Lower lobe of right lung (tissue), 2 donors: ENCODE measurements at regions not wholly inside any gene's neighbourhood (a gene's known extent, or its start where the extent isn't known, plus 50 kb on each side); places are given as distances from the start of the nearest gene placed in this dataset.
"Not testable (repeated sequence)": the region's sequence is repeated elsewhere in the genome, so short reads cannot be mapped to it uniquely, and the experiment has no call there.

Source experiments
- ATAC-seq, 2 donors: fragments of 200-7000 bp; cut with Tn5 transposase; one replicate each; pipeline ENCODE4 v1.9.1; 2020 to 2022; ENCODE audit warnings: mild to moderate bottlenecking in 2 of 2, moderate library complexity in 2 of 2
- DNase-seq: peaks from one replicate; pipeline ENCODE4 v3.0.0-alpha.2; 2020
- H3K27ac ChIP-seq: fragments of 200-600 bp; one replicate; pipeline ENCODE4 v1.8.0; 2022
- H3K27me3 ChIP-seq: fragments of 200-600 bp; one replicate; pipeline ENCODE4 v1.8.0; 2022; ENCODE audit warnings: low read depth
- H3K36me3 ChIP-seq: fragments of 200-600 bp; one replicate; pipeline ENCODE4 v1.8.0; 2022; ENCODE audit warnings: mild to moderate bottlenecking
- H3K4me1 ChIP-seq: fragments of 200-600 bp; one replicate; pipeline ENCODE4 v1.8.0; 2022
- H3K4me3 ChIP-seq: fragments of 200-600 bp; one replicate; pipeline ENCODE4 v1.8.0; 2022; ENCODE audit warnings: mild to moderate bottlenecking
- H3K9me3 ChIP-seq: fragments of 200-600 bp; one replicate; pipeline ENCODE4 v1.8.0; 2022
- CTCF ChIP-seq: fragments of 200-600 bp; IDR thresholded peaks from one replicate; pipeline ENCODE4 v1.8.0; 2022; ENCODE audit warnings: antibody characterized with exemption, mild to moderate bottlenecking
- intact Hi-C: fragments of 100-400 bp; cut with DNase I; formaldehyde crosslinking; loops from one replicate; pipeline ENCODE4 v1.11.0; 2022
- donor health status: DM: no; HTN: yes; CAD: no; lungs with severe emphysema.

GRCh38 chr1:66424530-66424929 is 109.4 kb upstream of the SGIP1 start:
- H3K27ac ChIP-seq, H3K4me3 ChIP-seq, H3K9me3 ChIP-seq, ATAC-seq, H3K36me3 ChIP-seq, intact Hi-C loops, H3K4me1 ChIP-seq, DNase-seq, H3K27me3 ChIP-seq: not testable (repeated sequence)

GRCh38 chr1:66426239-66426853 is 107.6 kb upstream of the SGIP1 start:
- no peak for DNase-seq
- Histone ChIP-seq H3K9me3 (peaks cover 18% of the 10 kb centered on the region), H3K36me3 (no peaks in the 10 kb centered on the region), H3K27ac (no peak overlapping the region), H3K27me3 (no peaks in the 10 kb centered on the region), H3K4me3 (no peak overlapping the region), H3K4me1 (no peaks in the 10 kb centered on the region)
- no peak for ATAC-seq
- intact Hi-C loops, result no loop called here
- no peak for TF ChIP-seq CTCF

- intact Hi-C loops, result loop anchor here (10.0 kb wide), 1 partner anchor 76 kb away; no protein-coding TSS in a partner anchor
- H3K9me3 ChIP-seq, result peaks cover 23% of the 10 kb centered on the region
- H3K4me1 ChIP-seq, ATAC-seq, H3K27me3 ChIP-seq, DNase-seq, H3K4me3 ChIP-seq, H3K36me3 ChIP-seq, H3K27ac ChIP-seq: not testable (repeated sequence)
These were observed 103.1 kb upstream of the SGIP1 start for GRCh38 chr1:66430815-66431214.

- no peaks in the 10 kb centered on the region for H3K36me3 ChIP-seq
- intact Hi-C loops, result loop anchor here (10.0 kb wide), 1 partner anchor 77 kb away; no protein-coding TSS in a partner anchor
- no peak for DNase-seq
- no peak for ATAC-seq
- no peak overlapping the region for H3K4me3 ChIP-seq
- no peaks in the 10 kb centered on the region for H3K27me3 ChIP-seq
- H3K4me1 ChIP-seq, result no peaks in the 10 kb centered on the region
- no peak for TF ChIP-seq CTCF
- peaks cover 23% of the 10 kb centered on the region for H3K9me3 ChIP-seq
- no peak overlapping the region for H3K27ac ChIP-seq
These were observed 102.0 kb upstream of the SGIP1 start for GRCh38 chr1:66431999-66432398.

DNA sequence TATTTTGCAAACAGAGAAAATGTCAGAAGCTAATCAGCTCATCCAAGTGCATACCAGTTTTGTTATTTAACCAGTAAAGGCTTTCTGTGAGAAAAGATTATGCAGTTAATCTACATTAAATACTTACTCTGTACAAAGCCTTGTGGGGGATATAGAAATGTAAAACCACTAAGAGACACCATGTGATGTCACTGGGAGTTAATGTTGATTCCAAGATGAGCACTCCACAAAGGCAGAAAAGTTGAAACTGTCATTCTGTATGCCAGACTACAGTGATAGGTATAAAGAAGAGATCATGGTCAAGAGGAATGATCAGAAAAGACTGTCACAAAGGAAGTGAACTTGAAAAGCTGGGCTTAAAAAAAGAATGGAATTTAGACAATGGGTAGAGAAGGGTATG is 100.3 kb upstream of the SGIP1 start:
- intact Hi-C loops, result loop anchor here (10.0 kb wide), 1 partner anchor 79 kb away; no protein-coding TSS in a partner anchor
- no peaks in the 10 kb centered on the region for H3K36me3 ChIP-seq
- no peaks in the 10 kb centered on the region for H3K27me3 ChIP-seq
- H3K4me3 ChIP-seq, result no peak overlapping the region
- TF ChIP-seq CTCF, result no peak
- H3K9me3 ChIP-seq, result peaks cover 23% of the 10 kb centered on the region
- ATAC-seq (no peak), DNase-seq (no peak)
- no peak overlapping the region for H3K27ac ChIP-seq
- peaks cover 3% of the 10 kb centered on the region for H3K4me1 ChIP-seq

DNA sequence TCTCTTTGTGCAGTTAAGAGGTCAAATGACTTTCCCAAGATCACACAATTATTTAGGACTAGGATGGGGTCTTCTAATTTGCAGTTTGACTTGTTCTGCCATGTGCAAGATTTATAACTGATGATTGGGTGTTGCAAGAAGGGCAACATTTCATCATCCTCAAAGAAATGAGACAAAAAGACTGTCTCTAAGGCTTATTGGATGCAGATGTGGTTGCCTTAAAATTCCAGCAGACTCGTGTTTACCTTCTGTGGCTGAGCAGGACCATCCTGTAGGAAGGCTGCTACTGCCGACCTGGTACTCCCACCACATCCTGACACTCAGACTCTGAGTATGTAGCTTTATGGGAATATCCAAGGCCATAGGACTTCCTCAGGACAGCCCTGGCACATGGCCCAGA is 99.9 kb upstream of the SGIP1 start:
- Histone ChIP-seq H3K9me3 (peaks cover 23% of the 10 kb centered on the region), H3K27ac (no peak overlapping the region), H3K4me3 (no peak overlapping the region), H3K4me1 (peaks cover 8% of the 10 kb centered on the region), H3K27me3 (no peaks in the 10 kb centered on the region), H3K36me3 (no peaks in the 10 kb centered on the region)
- intact Hi-C loops, result loop anchor here (10.0 kb wide), 1 partner anchor 79 kb away; no protein-coding TSS in a partner anchor
- TF ChIP-seq CTCF, result no peak
- no peak for DNase-seq
- no peak for ATAC-seq
